HL-60 (cell line): ENCODE measurements at regions not wholly inside any gene's neighbourhood (a gene's known extent, or its start where the extent isn't known, plus 50 kb on each side); places are given as distances from the start of the nearest gene placed in this dataset.
A peak's percentile ranks its signal among the peaks of the same experiment; 100 is the strongest.
"Not testable (repeated sequence)": the region's sequence is repeated elsewhere in the genome, so short reads cannot be mapped to it uniquely, and the experiment has no call there.

Source experiments
- DNase-seq, 2 experiments: peaks; one replicate each; pipeline ENCODE4 v3.0.0-alpha.2; 2010 to 2020; ENCODE audit warnings: low read depth in 1 of 2, low spot score in 1 of 2
- H3K27ac ChIP-seq: fragments of 250-450 bp; sonication (Bioruptor Pico); replicated peaks from 2 replicates; pipeline ENCODE4 v1.5.1; 2020; ENCODE audit warnings: mild to moderate bottlenecking, moderate library complexity
- H3K27me3 ChIP-seq: fragments of 250-450 bp; sonication (Bioruptor Pico); 2 replicates; pipeline ENCODE4 v1.5.1; 2021; ENCODE audit warnings: mild to moderate bottlenecking, moderate library complexity; ENCODE audit not compliant: insufficient read depth, poor library complexity, severe bottlenecking
- H3K4me3 ChIP-seq: replicated peaks from 2 replicates; pipeline ENCODE4 v1.5.1; 2011; ENCODE audit warnings: mild to moderate bottlenecking, control low read depth, low read length; ENCODE audit not compliant: insufficient read depth
- CTCF ChIP-seq: IDR thresholded peaks from one replicate; pipeline ENCODE4 v1.5.1; 2011; ENCODE audit warnings: low read length, control low read depth, inconsistent platforms; ENCODE audit not compliant: insufficient read depth
- GABPA ChIP-seq: IDR thresholded peaks from 2 replicates; pipeline ENCODE4 v1.6.1; 2012; ENCODE audit warnings: low read depth
- POLR2AphosphoS5 ChIP-seq: IDR thresholded peaks from 2 replicates; pipeline ENCODE4 v1.6.1; 2012; ENCODE audit warnings: low read depth
- REST ChIP-seq: IDR thresholded peaks from 2 replicates; pipeline ENCODE4 v1.6.1; 2012; ENCODE audit warnings: low read depth; ENCODE audit not compliant: insufficient replicate concordance
- SPI1 ChIP-seq: IDR thresholded peaks from 2 replicates; pipeline ENCODE4 v1.6.1; 2012; ENCODE audit warnings: low read depth, mild to moderate bottlenecking, borderline replicate concordance

- TF ChIP-seq SPI1 (no peak), POLR2AphosphoS5 (no peak), REST (no peak), CTCF (no peak), GABPA (no peak)
- Histone ChIP-seq H3K4me3 (no peak overlapping the region), H3K27ac (peak overlapping the region; percentile 60), H3K27me3 (no peaks in the 10 kb centered on the region)
- peak in 1 of 2 experiments; percentile 52 for DNase-seq
These were observed 284.0 kb upstream of the FRG1 start for GRCh38 chr4:189656641-189657040.

GRCh38 chr4:189658259-189658658, 282.4 kb upstream of the FRG1 start:
- TF ChIP-seq POLR2AphosphoS5: peak; percentile 56
- not testable (repeated sequence) for H3K27me3 ChIP-seq

GRCh38 chr4:189658831-189659230, 281.8 kb upstream of the FRG1 start:
- H3K27me3 ChIP-seq, H3K4me3 ChIP-seq: not testable (repeated sequence)
- peak in 1 of 2 experiments; percentile 79 for DNase-seq
- peak overlapping the region; percentile 69 for H3K27ac ChIP-seq

More at GRCh38 chr4:189658259-189658658, 282.4 kb upstream of the FRG1 start:
- not testable (repeated sequence) for H3K4me3 ChIP-seq
- peak; percentile 53 to 70 for DNase-seq
- peak overlapping the region; percentile 69 for H3K27ac ChIP-seq

GRCh38 chr4:189659287-189659686, 281.4 kb upstream of the FRG1 start:
- DNase-seq: peak in 1 of 2 experiments; percentile 28
- H3K27me3 ChIP-seq: no peaks in the 10 kb centered on the region
- H3K4me3 ChIP-seq: no peak overlapping the region
- H3K27ac ChIP-seq: no peak overlapping the region
- no peak for TF ChIP-seq REST
- no peak for TF ChIP-seq GABPA
- no peak for TF ChIP-seq POLR2AphosphoS5
- TF ChIP-seq CTCF: no peak
- no peak for TF ChIP-seq SPI1

- Histone ChIP-seq H3K27me3 (no peaks in the 10 kb centered on the region), H3K4me3 (no peak overlapping the region), H3K27ac (no peak overlapping the region)
- no peak for DNase-seq
- no peak for TF ChIP-seq POLR2AphosphoS5
- TF ChIP-seq REST: no peak
- TF ChIP-seq GABPA: no peak
- no peak for TF ChIP-seq CTCF
- no peak for TF ChIP-seq SPI1
These were observed 279.8 kb upstream of the FRG1 start for GRCh38 chr4:189660722-189661360.
